Astrocyte of the spinal cord (primary cell): ENCODE measurements at regions not wholly inside any gene's neighbourhood (a gene's known extent, or its start where the extent isn't known, plus 50 kb on each side); places are given as distances from the start of the nearest gene placed in this dataset.

Experiments used
- DNase-seq: peaks from one replicate; pipeline ENCODE4 v3.0.0; 2011; ENCODE audit warnings: low read depth, low spot score
- H3K4me3 ChIP-seq: 2 replicates; pipeline ENCODE4 v1.5.1; 2011; ENCODE audit warnings: low read depth, mild to moderate bottlenecking, low read length, moderate library complexity
- in situ Hi-C: cut with HindIII; loops from 2 replicates; pipeline ENCODE4 v1.10.0; 2017; ENCODE audit warnings: low sequenced_read_pairs
- TF ChIP-seq, protein P1 (sequence below): IDR thresholded peaks from 2 replicates; pipeline ENCODE4 v1.5.1; 2012; ENCODE audit warnings: low read depth, mild to moderate bottlenecking, low read length, inconsistent platforms

DNA sequence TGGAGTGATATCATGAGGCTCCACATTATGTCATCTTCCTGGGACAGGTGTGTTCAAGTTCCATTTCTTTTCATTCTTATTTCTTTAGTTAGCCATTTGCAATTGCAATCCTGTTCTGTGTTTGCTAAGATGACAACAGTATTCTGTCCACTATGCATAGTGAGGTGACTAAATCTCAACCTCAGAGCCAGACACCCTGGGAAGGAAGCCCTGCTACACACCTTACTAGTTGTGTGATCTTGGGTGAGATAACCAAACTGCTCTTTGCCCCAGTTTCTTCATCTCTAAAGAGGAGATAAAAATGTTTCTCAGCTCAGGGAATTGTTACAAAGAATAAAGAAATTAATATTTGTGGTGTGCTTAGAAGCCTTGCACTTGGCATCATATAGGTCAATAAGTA, 215.1 kb upstream of the RPS23 start:
- in situ Hi-C loops: no loop called here
- no peak for DNase-seq
- H3K4me3 ChIP-seq: no peak overlapping the region
- TF ChIP-seq, protein P1, sequence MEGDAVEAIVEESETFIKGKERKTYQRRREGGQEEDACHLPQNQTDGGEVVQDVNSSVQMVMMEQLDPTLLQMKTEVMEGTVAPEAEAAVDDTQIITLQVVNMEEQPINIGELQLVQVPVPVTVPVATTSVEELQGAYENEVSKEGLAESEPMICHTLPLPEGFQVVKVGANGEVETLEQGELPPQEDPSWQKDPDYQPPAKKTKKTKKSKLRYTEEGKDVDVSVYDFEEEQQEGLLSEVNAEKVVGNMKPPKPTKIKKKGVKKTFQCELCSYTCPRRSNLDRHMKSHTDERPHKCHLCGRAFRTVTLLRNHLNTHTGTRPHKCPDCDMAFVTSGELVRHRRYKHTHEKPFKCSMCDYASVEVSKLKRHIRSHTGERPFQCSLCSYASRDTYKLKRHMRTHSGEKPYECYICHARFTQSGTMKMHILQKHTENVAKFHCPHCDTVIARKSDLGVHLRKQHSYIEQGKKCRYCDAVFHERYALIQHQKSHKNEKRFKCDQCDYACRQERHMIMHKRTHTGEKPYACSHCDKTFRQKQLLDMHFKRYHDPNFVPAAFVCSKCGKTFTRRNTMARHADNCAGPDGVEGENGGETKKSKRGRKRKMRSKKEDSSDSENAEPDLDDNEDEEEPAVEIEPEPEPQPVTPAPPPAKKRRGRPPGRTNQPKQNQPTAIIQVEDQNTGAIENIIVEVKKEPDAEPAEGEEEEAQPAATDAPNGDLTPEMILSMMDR: no peak

DNA sequence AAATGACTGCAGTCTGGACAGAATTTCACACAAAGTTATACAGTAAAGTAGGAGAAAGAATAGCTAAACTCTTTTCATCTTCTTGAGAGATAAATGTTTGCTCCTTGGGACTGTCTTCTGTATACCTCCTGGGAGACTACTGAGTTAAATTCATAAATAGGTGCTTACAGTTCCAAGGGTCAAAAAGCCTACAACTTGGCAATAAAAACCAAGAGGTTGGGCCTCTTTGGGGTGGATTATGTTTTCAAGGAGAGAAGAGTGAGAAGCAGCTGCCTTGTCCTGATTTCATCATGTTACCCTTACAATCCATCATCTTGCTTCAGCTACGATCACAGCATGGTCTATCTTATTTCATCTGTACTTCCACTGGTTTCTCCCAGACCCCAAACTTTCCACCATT, 213.2 kb upstream of the RPS23 start:
- in situ Hi-C loops: no loop called here
- TF ChIP-seq, protein P1: no peak
- no peak overlapping the region for H3K4me3 ChIP-seq
- no peak for DNase-seq

- H3K4me3 ChIP-seq: no peak overlapping the region
- in situ Hi-C loops: no loop called here
- TF ChIP-seq, protein P1: no peak
- DNase-seq: no peak
Observed at GRCh38 chr5:82489683-82490082, 211.5 kb upstream of the RPS23 start.

GRCh38 chr5:82487131-82487530, 209.0 kb upstream of the RPS23 start:
- no peak overlapping the region for H3K4me3 ChIP-seq
- TF ChIP-seq, protein P1: no peak
- no peak for DNase-seq
- in situ Hi-C loops: no loop called here

DNA sequence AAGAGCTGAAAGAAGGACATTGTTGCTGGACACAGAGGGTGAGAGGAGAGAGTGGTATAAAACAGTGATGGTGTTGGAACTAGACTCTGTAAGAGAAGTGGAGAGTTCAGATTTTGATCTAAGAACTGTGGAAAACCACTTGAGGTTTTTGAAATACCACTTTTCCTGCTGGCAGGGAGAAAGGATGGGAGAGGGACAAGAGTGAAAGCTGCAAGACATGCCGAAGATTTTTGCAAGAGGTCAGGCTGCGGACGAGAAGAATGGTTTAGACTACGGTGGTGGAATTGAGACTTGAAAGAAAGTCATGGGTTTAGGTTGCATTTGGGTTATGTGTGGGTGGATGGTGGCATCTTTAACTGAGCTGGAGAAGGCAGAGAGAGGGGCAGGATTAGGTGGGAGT, 202.2 kb upstream of the RPS23 start:
- H3K4me3 ChIP-seq: no peak overlapping the region
- DNase-seq: no peak
- in situ Hi-C loops: no loop called here
- TF ChIP-seq, protein P1: no peak

- in situ Hi-C loops: no loop called here
- no peak for DNase-seq
- TF ChIP-seq, protein P1: no peak
- H3K4me3 ChIP-seq: no peak overlapping the region
Observed at GRCh38 chr5:82476155-82476554, 198.0 kb upstream of the RPS23 start.

DNA sequence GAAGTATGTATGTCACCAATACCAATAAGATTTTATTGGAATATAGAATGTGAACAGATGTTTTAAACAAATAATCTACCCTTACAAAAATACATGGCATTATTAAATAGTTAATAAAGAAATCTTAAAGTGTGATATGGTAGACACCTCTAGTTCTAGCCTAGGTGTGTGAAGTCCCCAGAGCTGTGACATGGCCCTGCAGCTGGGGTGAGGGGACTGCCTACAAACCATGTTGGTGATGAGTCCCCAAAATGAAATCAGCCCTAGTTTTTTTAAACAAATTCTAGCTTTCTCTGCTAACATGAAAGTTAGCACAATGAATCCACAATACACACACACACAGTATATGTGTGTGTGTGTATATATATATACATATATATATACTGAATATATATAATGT, 195.1 kb upstream of the RPS23 start:
- in situ Hi-C loops: no loop called here
- H3K4me3 ChIP-seq: no peak overlapping the region
- TF ChIP-seq, protein P1: no peak
- no peak for DNase-seq
